GM18868 (cell line): ENCODE measurements at regions not wholly inside any gene's neighbourhood (a gene's known extent, or its start where the extent isn't known, plus 50 kb on each side); places are given as distances from the start of the nearest gene placed in this dataset.

Experiments used
- ATAC-seq: cut with Tn5 transposase; IDR thresholded peaks from one replicate; pipeline ENCODE4 v1.9.1; 2021; ENCODE audit warnings: mild to moderate bottlenecking, moderate library complexity; ENCODE audit not compliant: unreplicated experiment

GRCh38 chr14:75370416-75371205, 57.2 kb upstream of the JDP2 start:
- ATAC-seq: no peak

GRCh38 chr14:75371297-75371696, 56.5 kb upstream of the JDP2 start:
- no peak for ATAC-seq

GRCh38 chr14:75372260-75372659, 55.6 kb upstream of the JDP2 start:
- ATAC-seq: no peak

GRCh38 chr14:75373133-75373532, 54.7 kb upstream of the JDP2 start:
- no peak for ATAC-seq

- ATAC-seq: no peak
Measured at GRCh38 chr14:75373616-75374015, 54.2 kb upstream of the JDP2 start.

GRCh38 chr14:75374911-75375310, 52.9 kb upstream of the JDP2 start:
- ATAC-seq: no peak

GRCh38 chr14:75375983-75376382, 51.8 kb upstream of the JDP2 start:
- ATAC-seq: no peak
